SK-N-MC (cell line): ENCODE measurements at regions not wholly inside any gene's neighbourhood (a gene's known extent, or its start where the extent isn't known, plus 50 kb on each side); places are given as distances from the start of the nearest gene placed in this dataset.

Source experiments
- EZH2 ChIP-seq: fragments of 200-600 bp; sonication (generic); IDR thresholded peaks from one replicate; pipeline ENCODE4 v1.6.1; 2017; ENCODE audit warnings: antibody characterized with exemption
- FOXP2 ChIP-seq: optimal IDR thresholded peaks from 2 replicates; pipeline ENCODE3; 2011; ENCODE audit warnings: mild to moderate bottlenecking, moderate library complexity; ENCODE audit not compliant: insufficient read depth; ENCODE audit errors: extremely low read length, control extremely low read depth
- POLR2AphosphoS5 ChIP-seq: IDR thresholded peaks from 2 replicates; pipeline ENCODE4 v1.6.1; 2012; ENCODE audit warnings: mild to moderate bottlenecking, low read depth, low read length, borderline replicate concordance

DNA sequence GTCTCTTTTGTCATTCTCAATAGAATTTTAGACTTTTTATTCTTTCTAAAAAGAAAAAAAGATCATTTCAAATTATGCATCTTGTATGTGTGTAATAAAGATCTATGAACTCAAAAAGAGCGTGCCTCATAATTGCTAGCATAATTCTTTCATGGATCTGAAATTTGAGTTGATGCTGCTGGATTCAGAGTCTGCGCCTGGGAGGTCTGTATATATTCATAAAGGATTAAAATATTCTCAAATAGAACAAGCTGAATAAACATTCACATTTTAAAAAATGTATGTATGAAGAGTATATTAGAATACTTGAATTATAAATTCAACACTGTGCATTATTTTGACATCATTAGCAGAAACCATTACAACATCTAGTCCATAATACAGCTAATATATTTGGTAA is 297.8 kb upstream of the GRAMD2B start:
- no peak for TF ChIP-seq POLR2AphosphoS5
- no peak for TF ChIP-seq EZH2
- no peak for TF ChIP-seq FOXP2
